Tibial artery (tissue), 4 donors: ENCODE measurements at regions not wholly inside any gene's neighbourhood (a gene's known extent, or its start where the extent isn't known, plus 50 kb on each side); places are given as distances from the start of the nearest gene placed in this dataset.

Experiments
- DNase-seq, 2 donors: peaks; one replicate each; pipeline ENCODE4 v3.0.0-alpha.2; 2019
- H3K27ac ChIP-seq, 2 donors: fragments of 200-600 bp; sonication (generic) in 1 of 2; 1 replicate in 1 of 2; 2 replicates in 1 of 2; pipeline ENCODE4 v1.5.1; 2018 to 2019; ENCODE audit warnings: mild to moderate bottlenecking in 1 of 2
- H3K27me3 ChIP-seq, 2 donors: fragments of 200-600 bp; sonication (generic) in 1 of 2; one replicate each; pipeline versions ENCODE4 v1.5.1 to v1.6.0; 2016 to 2019
- H3K36me3 ChIP-seq, 3 donors: fragments of 200-600 bp; sonication (generic) in 2 of 3; one replicate each; pipeline ENCODE4 v1.5.1; 2016 to 2019; ENCODE audit warnings: mild to moderate bottlenecking in 2 of 3
- H3K4me1 ChIP-seq, 4 donors: fragments of 200-600 bp; sonication (generic) in 2 of 4; 1 replicate in 3 of 4; 2 replicates in 1 of 4; pipeline ENCODE4 v1.5.1; 2016 to 2019
- H3K4me3 ChIP-seq, 2 donors: fragments of 200-600 bp; sonication (generic) in 1 of 2; 1 replicate in 1 of 2; 2 replicates in 1 of 2; pipeline ENCODE4 v1.5.1; 2018 to 2019; ENCODE audit warnings: mild to moderate bottlenecking in 2 of 2
- H3K9me3 ChIP-seq, 3 donors: fragments of 200-600 bp; sonication (generic) in 1 of 3; one replicate each; pipeline ENCODE4 v1.5.1; 2016 to 2019
- CTCF ChIP-seq, 2 experiments: fragments of 200-600 bp in 1 of 2; fragments of 450-650 bp in 1 of 2; IDR thresholded peaks; one replicate each; pipeline ENCODE4 v1.5.1; 2017 to 2019; ENCODE audit warnings: antibody characterized with exemption in 2 of 2, mild to moderate bottlenecking in 1 of 2, moderate library complexity in 1 of 2
- intact Hi-C: fragments of 100-400 bp; cut with DNase I; formaldehyde crosslinking; loops from one replicate; pipeline ENCODE4 v1.15.0; 2023; ENCODE audit warnings: low total_unique reads

DNA sequence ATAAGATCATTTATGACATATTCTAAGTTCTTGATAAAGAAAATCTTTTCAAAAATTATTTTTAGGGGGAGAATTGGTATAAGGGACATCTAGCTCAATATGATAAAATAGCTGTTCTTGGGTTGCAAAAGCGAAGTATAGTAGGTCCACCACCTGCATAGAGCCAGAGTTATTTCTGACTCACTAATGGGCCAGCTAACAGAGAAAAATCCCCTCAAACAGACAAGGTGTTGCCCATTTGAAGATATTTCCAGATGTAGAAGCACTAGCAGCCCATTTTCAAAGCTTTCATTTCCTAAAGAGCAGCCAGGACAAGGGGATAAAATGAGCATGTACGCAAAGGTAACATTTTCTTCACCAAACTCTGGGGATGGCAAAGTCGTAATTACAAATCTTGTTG, 165.7 kb upstream of the FN1 start:
- no peaks in the 10 kb centered on the region for H3K27me3 ChIP-seq
- no peak overlapping the region for H3K4me3 ChIP-seq
- peak overlapping the region in 1 of 2 donors; percentile 39 for H3K27ac ChIP-seq
- TF ChIP-seq CTCF (IDR thresholded peaks at IDR 0.05): no peak
- no peak for DNase-seq
- intact Hi-C loops: no loop called here
- H3K4me1 ChIP-seq: peaks cover 0 to 37% (median 7%) of the 10 kb centered on the region in 4 donors
- H3K36me3 ChIP-seq: no peaks in the 10 kb centered on the region
- no peaks in the 10 kb centered on the region for H3K9me3 ChIP-seq

DNA sequence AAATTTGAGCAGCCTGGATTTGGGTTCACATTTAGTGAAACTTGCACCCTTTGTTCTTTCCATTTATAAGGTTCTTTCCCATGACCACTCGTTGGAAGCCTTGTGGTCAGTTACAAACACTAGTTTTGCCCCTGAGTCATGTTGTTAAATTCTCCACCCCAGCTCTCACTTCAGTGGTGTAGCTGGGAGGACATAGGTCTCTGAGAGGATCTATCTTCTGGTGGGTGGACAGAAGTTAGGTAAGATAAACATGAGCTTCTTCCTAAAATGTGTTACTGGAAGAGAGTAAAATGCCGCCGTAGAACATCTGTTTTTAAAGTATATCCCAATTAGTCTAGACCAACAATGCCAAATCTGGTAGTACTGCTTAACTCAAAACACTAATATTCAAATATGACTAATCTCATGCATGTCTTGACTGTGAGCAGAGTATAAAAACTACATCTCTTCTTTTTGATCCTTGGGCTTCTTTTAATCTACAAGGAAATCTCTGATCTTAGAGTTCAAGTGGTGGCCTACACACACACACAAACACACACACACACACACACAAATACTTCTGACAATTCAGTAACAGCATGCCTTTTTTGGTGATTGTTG, 162.6 kb upstream of the FN1 start:
- DNase-seq: no peak
- intact Hi-C loops: loop anchor here (10.0 kb wide), 1 partner anchor 54 kb away; no protein-coding TSS in a partner anchor

DNA sequence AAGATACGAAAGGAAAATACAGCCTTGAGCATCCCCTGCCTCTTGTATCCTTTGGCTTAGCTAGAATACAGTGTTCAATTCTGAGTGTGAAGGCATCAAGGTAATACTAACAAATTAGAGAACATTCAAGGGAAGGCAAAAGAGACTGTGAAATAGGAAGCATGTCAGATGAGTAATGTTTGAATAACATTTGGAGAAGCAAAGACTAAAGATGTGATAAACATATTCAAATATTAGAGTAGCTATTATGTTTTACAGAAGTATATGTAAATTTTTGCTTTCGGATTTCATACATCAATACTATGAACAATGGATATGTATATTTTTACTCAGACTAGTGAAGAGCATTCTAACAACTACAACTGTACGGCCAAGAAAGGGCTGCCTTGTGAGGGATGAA, 161.7 kb upstream of the FN1 start:
- intact Hi-C loops: loop anchor here (10.0 kb wide), 1 partner anchor 53 kb away; no protein-coding TSS in a partner anchor
- Histone ChIP-seq H3K27ac (no peak overlapping the region), H3K27me3 (no peaks in the 10 kb centered on the region), H3K4me3 (no peak overlapping the region), H3K4me1 (peaks cover 0 to 13% (median 7%) of the 10 kb centered on the region in 4 donors), H3K36me3 (no peaks in the 10 kb centered on the region), H3K9me3 (no peaks in the 10 kb centered on the region)
- no peak for TF ChIP-seq CTCF (IDR thresholded peaks at IDR 0.05)
- DNase-seq: no peak

More for the DNA sequence above, 162.6 kb upstream of the FN1 start:
- H3K27me3 ChIP-seq: no peaks in the 10 kb centered on the region
- TF ChIP-seq CTCF (IDR thresholded peaks at IDR 0.05): no peak
- H3K9me3 ChIP-seq: no peaks in the 10 kb centered on the region
- no peak overlapping the region for H3K4me3 ChIP-seq
- no peak overlapping the region for H3K27ac ChIP-seq
- H3K36me3 ChIP-seq: no peaks in the 10 kb centered on the region
- peaks cover 0 to 21% (median 7%) of the 10 kb centered on the region in 4 donors for H3K4me1 ChIP-seq

- no peak for DNase-seq
- H3K4me3 ChIP-seq: no peak overlapping the region
- H3K27me3 ChIP-seq: no peaks in the 10 kb centered on the region
- no peaks in the 10 kb centered on the region for H3K4me1 ChIP-seq
- intact Hi-C loops: loop anchor here (10.0 kb wide), 1 partner anchor 50 kb away; no protein-coding TSS in a partner anchor
- no peaks in the 10 kb centered on the region for H3K36me3 ChIP-seq
- no peak overlapping the region for H3K27ac ChIP-seq
- no peaks in the 10 kb centered on the region for H3K9me3 ChIP-seq
- no peak for TF ChIP-seq CTCF (IDR thresholded peaks at IDR 0.05)
These were observed 158.9 kb upstream of the FN1 start for GRCh38 chr2:215594766-215595165.

DNA sequence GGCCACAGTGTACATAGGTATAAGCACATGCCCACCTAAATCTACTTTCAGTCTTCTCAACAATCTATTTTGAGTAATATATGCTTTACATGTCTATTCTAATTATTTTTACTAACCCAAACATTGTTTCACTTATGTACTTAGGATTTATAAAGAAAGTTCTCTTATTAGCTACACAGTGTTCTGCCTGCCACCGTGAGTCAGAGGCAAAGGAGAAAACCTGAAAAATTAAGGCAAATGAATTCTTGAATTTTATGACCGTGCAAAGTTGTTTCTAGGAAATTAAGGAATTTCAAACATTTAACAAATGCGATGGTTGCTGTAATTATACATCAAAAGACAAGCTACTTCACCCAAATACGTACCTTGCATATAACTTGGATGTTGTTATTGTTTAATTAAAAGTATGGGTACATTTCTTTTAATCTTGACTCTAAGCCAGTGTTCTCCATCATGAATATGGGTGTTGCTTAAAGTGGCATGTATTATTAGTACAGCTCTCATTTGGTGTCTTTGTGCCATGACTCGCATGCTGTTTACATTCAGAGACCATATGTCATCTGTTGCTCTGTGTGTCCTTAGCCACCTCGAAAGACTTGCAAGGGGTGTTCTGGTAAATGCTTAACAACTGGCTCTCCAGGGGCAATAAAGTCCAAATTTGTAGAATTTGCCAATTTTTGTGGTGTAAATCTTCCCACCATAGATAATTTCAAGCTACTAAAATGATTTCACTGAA, 154.3 kb upstream of the FN1 start:
- Histone ChIP-seq H3K4me3 (no peak overlapping the region), H3K27ac (no peak overlapping the region), H3K36me3 (no peaks in the 10 kb centered on the region), H3K4me1 (no peaks in the 10 kb centered on the region), H3K9me3 (no peaks in the 10 kb centered on the region), H3K27me3 (no peaks in the 10 kb centered on the region)
- intact Hi-C loops: loop anchor here (10.0 kb wide), 1 partner anchor 45 kb away; no protein-coding TSS in a partner anchor
- DNase-seq: no peak
- no peak for TF ChIP-seq CTCF (IDR thresholded peaks at IDR 0.05)
